GM12878 (cell line): ENCODE measurements at regions not wholly inside any gene's neighbourhood (a gene's known extent, or its start where the extent isn't known, plus 50 kb on each side); places are given as distances from the start of the nearest gene placed in this dataset.

ENCODE experiments used
- ATAC-seq: fragments of 200-7000 bp; cut with Tn5 transposase; 3 replicates; pipeline ENCODE4 v1.9.1; 2020; ENCODE audit warnings: mild to moderate bottlenecking, moderate library complexity
- BruUV-seq: library from RNA; stranded (reverse); fragments of 400-500 nt; replicated peaks from 2 replicates; lab custom pipeline; 2021; lab: Mats Ljungman, UMichigan
- CTCF ChIA-PET: fragments of 300-600 bp; sonication (Branson Sonifier 250); formaldehyde crosslinking; extraction: SDS; loops from one replicate; lab custom pipeline; 2021; ENCODE audit warnings: inconsistent platforms; lab: Yijun Ruan, JAX
- POLR2A ChIA-PET: fragments of 350-600 bp; formaldehyde crosslinking; extraction: SDS; loops from one replicate; lab custom pipeline; 2021; ENCODE audit warnings: inconsistent platforms; lab: Charles Lee
- RAD21 ChIA-PET: fragments of 300-600 bp; sonication (Branson Sonifier 250); formaldehyde crosslinking; loops from one replicate; lab custom pipeline; 2023; ENCODE audit warnings: antibody characterized with exemption; ENCODE audit not compliant: unreplicated experiment; lab: Charles Lee
- SMC1A ChIA-PET: fragments of 300-600 bp; sonication (Branson Sonifier 250); formaldehyde crosslinking; loops from one replicate; lab custom pipeline; 2023; ENCODE audit not compliant: unreplicated experiment, uncharacterized antibody; lab: Charles Lee
- DNase-seq: peaks from one replicate; pipeline ENCODE4 v3.0.0-alpha.2; 2011; ENCODE audit warnings: low read depth, low spot score
- FAIRE-seq: peaks from 3 replicates; lab custom pipeline; 2011; peaks lifted over from hg19 to GRCh38; lab: Jason Lieb, UNC
- H2AFZ ChIP-seq: 2 replicates; pipeline ENCODE4 v1.6.0; 2011; ENCODE audit warnings: low read depth, low read length, control low read depth; ENCODE audit not compliant: control insufficient read depth
- H3K27ac ChIP-seq: 2 replicates; pipeline ENCODE4 v1.5.1; 2011; ENCODE audit warnings: control low read depth; ENCODE audit not compliant: control insufficient read depth, insufficient read depth
- H3K27me3 ChIP-seq, 2 experiments: replicated peaks in 1 of 2; 2 replicates each; pipeline versions ENCODE4 v1.6.0 to v1.6.1; 2011; ENCODE audit warnings: low read length in 1 of 2; ENCODE audit not compliant: control insufficient read depth in 2 of 2, insufficient read depth in 2 of 2
- H3K36me3 ChIP-seq, 2 experiments: 2 replicates each; pipeline ENCODE4 v1.5.1; 2011; ENCODE audit warnings: low read length in 1 of 2; ENCODE audit not compliant: control insufficient read depth in 2 of 2, insufficient read depth in 2 of 2
- H3K4me1 ChIP-seq: 2 replicates; pipeline ENCODE4 v1.6.1; 2011; ENCODE audit warnings: mild to moderate bottlenecking, low read length, moderate library complexity, mixed read lengths; ENCODE audit not compliant: control insufficient read depth, insufficient read depth
- H3K4me2 ChIP-seq: 2 replicates; pipeline ENCODE4 v1.6.0; 2011; ENCODE audit warnings: control low read depth; ENCODE audit not compliant: control insufficient read depth, insufficient read depth
- H3K4me3 ChIP-seq: fragments of 200-600 bp; sonication (generic); 2 replicates; pipeline ENCODE4 v1.5.1; 2016
- H3K79me2 ChIP-seq: 2 replicates; pipeline ENCODE4 v1.6.0; 2011; ENCODE audit warnings: low read length; ENCODE audit not compliant: control insufficient read depth, insufficient read depth
- H3K9ac ChIP-seq: 2 replicates; pipeline ENCODE4 v1.8.0; 2011; ENCODE audit warnings: low read length, control low read depth, mixed read lengths; ENCODE audit not compliant: control insufficient read depth, insufficient read depth
- H3K9me3 ChIP-seq: replicated peaks from 3 replicates; pipeline ENCODE4 v1.5.1; 2011; ENCODE audit warnings: mild to moderate bottlenecking, low read length; ENCODE audit not compliant: control insufficient read depth, insufficient read depth
- H4K20me1 ChIP-seq: 2 replicates; pipeline ENCODE4 v1.6.0; 2011; ENCODE audit not compliant: control insufficient read depth, insufficient read depth
- ATF3 ChIP-seq: IDR thresholded peaks from 2 replicates; pipeline ENCODE4 v1.6.1; 2011; ENCODE audit warnings: low read depth, mild to moderate bottlenecking, low read length, moderate library complexity, borderline replicate concordance; ENCODE audit errors: extremely low read depth
- EGR1 ChIP-seq, 2 experiments: IDR thresholded peaks; 1 replicate in 1 of 2; 2 replicates in 1 of 2; pipeline ENCODE4 v1.6.1; 2011 to 2012; ENCODE audit warnings: low read depth in 2 of 2, low read length in 2 of 2, borderline replicate concordance in 1 of 2, mild to moderate bottlenecking in 1 of 2, moderate library complexity in 1 of 2
- ETV6 ChIP-seq, 2 experiments: fragments of 450-650 bp in 1 of 2; IDR thresholded peaks in 1 of 2; conservative IDR thresholded peaks in 1 of 2; 2 replicates each; pipeline ENCODE4 v1.6.1; 2014; ENCODE audit warnings: antibody characterized with exemption in 1 of 2, borderline replicate concordance in 1 of 2, low read depth in 1 of 2, mild to moderate bottlenecking in 1 of 2, moderate library complexity in 1 of 2
- FOXM1 ChIP-seq: IDR thresholded peaks from 2 replicates; pipeline ENCODE4 v1.6.1; 2012; ENCODE audit warnings: low read depth, mild to moderate bottlenecking, inconsistent platforms, low read length, moderate library complexity
- HDGF ChIP-seq: fragments of 450-650 bp; IDR thresholded peaks from 2 replicates; pipeline ENCODE4 v1.6.1; 2016; ENCODE audit warnings: antibody characterized with exemption
- JUND ChIP-seq: IDR thresholded peaks from 2 replicates; pipeline ENCODE4 v1.6.1; 2012; ENCODE audit warnings: low read depth, mild to moderate bottlenecking, low read length, improper control_type of control experiment, moderate library complexity
- KLF5 ChIP-seq: fragments of 450-650 bp; IDR thresholded peaks from 2 replicates; pipeline ENCODE4 v1.6.1; 2014; ENCODE audit warnings: mild to moderate bottlenecking; ENCODE audit not compliant: partially characterized antibody
- MEF2B ChIP-seq: fragments of 450-650 bp; IDR thresholded peaks from 2 replicates; pipeline ENCODE4 v1.6.1; 2018; ENCODE audit warnings: mild to moderate bottlenecking, moderate library complexity; ENCODE audit not compliant: partially characterized antibody, poor library complexity, severe bottlenecking
- NBN ChIP-seq: fragments of 450-650 bp; IDR thresholded peaks from 2 replicates; pipeline ENCODE4 v1.6.1; 2016
- NFIC ChIP-seq: IDR thresholded peaks from 2 replicates; pipeline ENCODE4 v1.6.1; 2012; ENCODE audit warnings: low read depth, mild to moderate bottlenecking, inconsistent platforms, low read length, moderate library complexity
- NKRF ChIP-seq: fragments of 450-650 bp; conservative IDR thresholded peaks from 2 replicates; pipeline ENCODE4 v1.6.1; 2017; ENCODE audit warnings: mild to moderate bottlenecking, moderate library complexity
- RFX5 ChIP-seq: IDR thresholded peaks from 2 replicates; pipeline ENCODE4 v1.6.1; 2011; ENCODE audit warnings: low read depth, low read length, improper control_type of control experiment
- ZNF384 ChIP-seq: IDR thresholded peaks from 2 replicates; pipeline ENCODE4 v1.6.1; 2012; ENCODE audit warnings: low read depth, mild to moderate bottlenecking, low read length, improper control_type of control experiment, borderline replicate concordance
- WGBS: methylation state at CpG from one replicate; pipeline ENCODE4 v1.1.6; 2016; ENCODE audit warnings: low lambda C conversion rate; ENCODE audit not compliant: insufficient replicate concordance, insufficient coverage; ENCODE audit errors: missing lambda C conversion rate; 5-methylcytosine and 5-hydroxymethylcytosine counted together
- in situ Hi-C: fragments of 300-500 bp; cut with MboI; formaldehyde crosslinking; loops from 9 replicates; pipeline ENCODE4 v1.14.3; 2018; ENCODE audit warnings: mixed read lengths
- intact Hi-C: fragments of 100-400 bp; cut with micrococcal nuclease; formaldehyde crosslinking; loops from one replicate; pipeline ENCODE4 v1.14.2; 2022; ENCODE audit not compliant: unreplicated experiment
- TF ChIP-seq, protein P1 (sequence below): fragments of 450-650 bp; IDR thresholded peaks from 2 replicates; pipeline ENCODE4 v1.6.1; 2016; ENCODE audit warnings: mild to moderate bottlenecking
- TF ChIP-seq, protein P2 (sequence below): fragments of 450-650 bp; IDR thresholded peaks from 2 replicates; pipeline ENCODE4 v1.6.1; 2016; ENCODE audit warnings: mild to moderate bottlenecking, moderate library complexity, borderline replicate concordance

- no peaks in the 10 kb centered on the region for H3K27me3 ChIP-seq
- in situ Hi-C loops = no loop called here
- intact Hi-C loops = no loop called here
- no peak overlapping the region for H3K4me3 ChIP-seq
- no peaks in the 10 kb centered on the region for H3K36me3 ChIP-seq
- ChIA-PET SMC1A (interaction anchor here (1.8 kb wide), 1 partner anchor 11 kb away, joined by 4 read pairs; no protein-coding TSS in a partner anchor), CTCF (interaction anchor here (2.0 kb wide), 1 partner anchor 10 kb away, joined by 5 read pairs; no protein-coding TSS in a partner anchor), POLR2A (no interaction called here), RAD21 (no interaction called here)
- no peak for ATAC-seq
- H3K9me3 ChIP-seq = no peaks in the 10 kb centered on the region
- TF ChIP-seq FOXM1 (no peak), KLF5 (no peak), NFIC (no peak), MEF2B (no peak), NKRF (no peak), JUND (no peak), HDGF (no peak), ATF3 (no peak), ZNF384 (no peak), EGR1 (IDR thresholded peaks at IDR 0.05; ENCODE audit: borderline replicate concordance in 1 of 2, low read depth in 2 of 2, low read length in 2 of 2) (no peak), NBN (no peak), ETV6 (conservative IDR thresholded peaks at IDR 0.05 in 1 of 2, IDR thresholded peaks at IDR 0.05 in 1 of 2; ENCODE audit: borderline replicate concordance in 1 of 2, low read depth in 1 of 2) (no peak), RFX5 (no peak)
- TF ChIP-seq, protein P1, sequence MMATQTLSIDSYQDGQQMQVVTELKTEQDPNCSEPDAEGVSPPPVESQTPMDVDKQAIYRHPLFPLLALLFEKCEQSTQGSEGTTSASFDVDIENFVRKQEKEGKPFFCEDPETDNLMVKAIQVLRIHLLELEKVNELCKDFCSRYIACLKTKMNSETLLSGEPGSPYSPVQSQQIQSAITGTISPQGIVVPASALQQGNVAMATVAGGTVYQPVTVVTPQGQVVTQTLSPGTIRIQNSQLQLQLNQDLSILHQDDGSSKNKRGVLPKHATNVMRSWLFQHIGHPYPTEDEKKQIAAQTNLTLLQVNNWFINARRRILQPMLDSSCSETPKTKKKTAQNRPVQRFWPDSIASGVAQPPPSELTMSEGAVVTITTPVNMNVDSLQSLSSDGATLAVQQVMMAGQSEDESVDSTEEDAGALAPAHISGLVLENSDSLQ = no peak
- TF ChIP-seq, protein P2, sequence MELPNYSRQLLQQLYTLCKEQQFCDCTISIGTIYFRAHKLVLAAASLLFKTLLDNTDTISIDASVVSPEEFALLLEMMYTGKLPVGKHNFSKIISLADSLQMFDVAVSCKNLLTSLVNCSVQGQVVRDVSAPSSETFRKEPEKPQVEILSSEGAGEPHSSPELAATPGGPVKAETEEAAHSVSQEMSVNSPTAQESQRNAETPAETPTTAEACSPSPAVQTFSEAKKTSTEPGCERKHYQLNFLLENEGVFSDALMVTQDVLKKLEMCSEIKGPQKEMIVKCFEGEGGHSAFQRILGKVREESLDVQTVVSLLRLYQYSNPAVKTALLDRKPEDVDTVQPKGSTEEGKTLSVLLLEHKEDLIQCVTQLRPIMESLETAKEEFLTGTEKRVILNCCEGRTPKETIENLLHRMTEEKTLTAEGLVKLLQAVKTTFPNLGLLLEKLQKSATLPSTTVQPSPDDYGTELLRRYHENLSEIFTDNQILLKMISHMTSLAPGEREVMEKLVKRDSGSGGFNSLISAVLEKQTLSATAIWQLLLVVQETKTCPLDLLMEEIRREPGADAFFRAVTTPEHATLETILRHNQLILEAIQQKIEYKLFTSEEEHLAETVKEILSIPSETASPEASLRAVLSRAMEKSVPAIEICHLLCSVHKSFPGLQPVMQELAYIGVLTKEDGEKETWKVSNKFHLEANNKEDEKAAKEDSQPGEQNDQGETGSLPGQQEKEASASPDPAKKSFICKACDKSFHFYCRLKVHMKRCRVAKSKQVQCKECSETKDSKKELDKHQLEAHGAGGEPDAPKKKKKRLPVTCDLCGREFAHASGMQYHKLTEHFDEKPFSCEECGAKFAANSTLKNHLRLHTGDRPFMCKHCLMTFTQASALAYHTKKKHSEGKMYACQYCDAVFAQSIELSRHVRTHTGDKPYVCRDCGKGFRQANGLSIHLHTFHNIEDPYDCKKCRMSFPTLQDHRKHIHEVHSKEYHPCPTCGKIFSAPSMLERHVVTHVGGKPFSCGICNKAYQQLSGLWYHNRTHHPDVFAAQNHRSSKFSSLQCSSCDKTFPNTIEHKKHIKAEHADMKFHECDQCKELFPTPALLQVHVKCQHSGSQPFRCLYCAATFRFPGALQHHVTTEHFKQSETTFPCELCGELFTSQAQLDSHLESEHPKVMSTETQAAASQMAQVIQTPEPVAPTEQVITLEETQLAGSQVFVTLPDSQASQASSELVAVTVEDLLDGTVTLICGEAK = no peak
- H2AFZ ChIP-seq = no peak overlapping the region
- H3K79me2 ChIP-seq = no peaks in the 10 kb centered on the region
- WGBS = 14% methylated on average over 2 of the region's 2 CpGs
- H3K4me2 ChIP-seq = no peak overlapping the region
- H3K9ac ChIP-seq = no peak overlapping the region
- DNase-seq = no peak
- no TSS peak for BruUV-seq
- no peak for FAIRE-seq
- H3K27ac ChIP-seq = no peak overlapping the region
- no peaks in the 10 kb centered on the region for H3K4me1 ChIP-seq
- no peaks in the 10 kb centered on the region for H4K20me1 ChIP-seq
Observed at GRCh38 chr18:71958605-71959004, 585.5 kb downstream of the CBLN2 start.
